ACC112 (cell line): ENCODE measurements at regions not wholly inside any gene's neighbourhood (a gene's known extent, or its start where the extent isn't known, plus 50 kb on each side); places are given as distances from the start of the nearest gene placed in this dataset.
"Not testable (repeated sequence)": the region's sequence is repeated elsewhere in the genome, so short reads cannot be mapped to it uniquely, and the experiment has no call there.

Source experiments
- H2AFZ ChIP-seq: fragments of 200-600 bp; sonication (generic); one replicate; pipeline ENCODE4 v1.6.0; 2017; ENCODE audit warnings: antibody characterized with exemption, low read length; ENCODE audit not compliant: unreplicated experiment
- H3K27ac ChIP-seq: fragments of 200-600 bp; sonication (generic); 2 replicates; pipeline ENCODE4 v1.5.1; 2014; ENCODE audit warnings: low read depth, mild to moderate bottlenecking, antibody characterized with exemption, low read length, moderate library complexity
- H3K27me3 ChIP-seq: fragments of 200-600 bp; sonication (generic); 2 replicates; pipeline ENCODE4 v1.6.1; 2014; ENCODE audit warnings: mild to moderate bottlenecking, antibody characterized with exemption, low read length, moderate library complexity, mixed read lengths; ENCODE audit not compliant: insufficient read depth
- H3K36me3 ChIP-seq: fragments of 200-600 bp; sonication (generic); 2 replicates; pipeline ENCODE4 v1.6.1; 2016; ENCODE audit warnings: mild to moderate bottlenecking, antibody characterized with exemption, low read length, moderate library complexity, mixed read lengths; ENCODE audit not compliant: insufficient read depth
- H3K4me1 ChIP-seq: fragments of 200-600 bp; sonication (generic); one replicate; pipeline ENCODE4 v1.6.1; 2016; ENCODE audit warnings: low read length, mixed read lengths; ENCODE audit not compliant: insufficient read depth, unreplicated experiment, control insufficient read depth
- H3K4me3 ChIP-seq: fragments of 200-600 bp; sonication (generic); 2 replicates; pipeline ENCODE4 v1.5.1; 2014; ENCODE audit warnings: mild to moderate bottlenecking, low read depth, low read length
- H3K79me2 ChIP-seq: fragments of 200-600 bp; sonication (generic); one replicate; pipeline ENCODE4 v1.6.0; 2016; ENCODE audit warnings: low read length; ENCODE audit not compliant: control insufficient read depth, unreplicated experiment, insufficient read depth

DNA sequence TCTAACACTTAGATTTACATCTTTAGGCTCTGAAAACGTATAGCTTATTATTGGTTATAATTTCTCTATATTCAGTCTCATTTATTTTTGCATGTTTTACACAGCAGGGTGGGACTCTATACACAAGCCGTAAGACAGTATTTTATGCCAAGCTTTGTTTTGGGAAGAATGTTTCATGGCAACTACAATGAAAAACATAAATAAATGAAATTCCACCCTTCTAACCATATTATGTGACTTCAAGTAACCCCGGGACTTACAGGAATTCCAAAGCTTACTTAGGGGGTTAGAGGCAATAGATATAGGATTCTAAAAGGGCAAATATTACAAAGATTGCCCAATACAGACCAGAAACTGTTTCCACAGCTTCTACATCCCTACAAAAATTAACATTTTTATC lies 370.9 kb downstream of the PRR32 start:
- no peak overlapping the region for H3K27ac ChIP-seq
- H2AFZ ChIP-seq, result no peak overlapping the region
- no peaks in the 10 kb centered on the region for H3K79me2 ChIP-seq
- H3K27me3 ChIP-seq, result no peaks in the 10 kb centered on the region
- H3K4me1 ChIP-seq, result no peaks in the 10 kb centered on the region
- no peak overlapping the region for H3K4me3 ChIP-seq
- no peaks in the 10 kb centered on the region for H3K36me3 ChIP-seq

DNA sequence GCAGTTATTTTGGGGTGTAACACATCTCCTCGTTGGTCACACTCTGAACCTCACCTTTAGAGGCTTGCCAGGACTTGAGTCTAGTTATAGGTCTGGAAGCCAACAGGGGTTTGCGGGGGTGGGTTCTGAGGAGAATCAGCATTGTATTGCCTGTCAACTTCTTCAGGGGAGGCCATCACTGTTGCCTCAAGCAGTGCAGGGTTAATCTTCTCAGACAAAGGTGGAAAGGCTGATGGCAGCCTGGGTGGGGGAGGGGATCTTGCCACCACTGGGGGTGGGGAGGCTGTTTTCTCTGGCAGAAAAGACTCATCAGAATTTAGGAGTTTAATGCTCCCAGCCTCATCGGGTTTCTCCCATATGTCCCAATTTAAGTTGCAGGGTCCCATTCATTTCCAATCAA lies 387.8 kb downstream of the PRR32 start:
- no peaks in the 10 kb centered on the region for H3K4me1 ChIP-seq
- H3K36me3 ChIP-seq, result no peaks in the 10 kb centered on the region
- H3K79me2 ChIP-seq, result no peaks in the 10 kb centered on the region
- H3K27ac ChIP-seq, result no peak overlapping the region
- no peaks in the 10 kb centered on the region for H3K27me3 ChIP-seq
- no peak overlapping the region for H3K4me3 ChIP-seq
- no peak overlapping the region for H2AFZ ChIP-seq

DNA sequence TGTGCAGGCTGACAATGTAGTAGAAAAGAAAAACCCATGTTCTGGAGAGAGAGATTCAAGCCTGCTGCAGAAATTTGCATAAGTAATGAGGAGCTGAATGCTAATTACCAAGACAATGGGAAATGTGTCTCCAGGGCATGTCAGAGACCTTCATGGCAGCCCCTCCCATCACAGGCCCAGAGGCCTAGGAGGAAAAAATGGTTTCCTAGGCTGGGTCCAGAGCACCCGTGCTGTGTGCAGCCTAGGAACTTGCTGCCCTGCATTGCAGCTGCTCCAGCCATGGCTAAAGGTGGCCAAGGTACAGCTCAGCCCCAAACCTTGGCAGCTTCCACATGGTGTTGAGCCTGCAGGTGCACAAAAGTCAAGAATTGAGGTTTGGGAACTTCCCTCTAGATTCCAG lies 402.3 kb downstream of the PRR32 start:
- H3K27me3 ChIP-seq, H3K36me3 ChIP-seq, H3K79me2 ChIP-seq, H3K27ac ChIP-seq, H3K4me3 ChIP-seq, H3K4me1 ChIP-seq, H2AFZ ChIP-seq: not testable (repeated sequence)

DNA sequence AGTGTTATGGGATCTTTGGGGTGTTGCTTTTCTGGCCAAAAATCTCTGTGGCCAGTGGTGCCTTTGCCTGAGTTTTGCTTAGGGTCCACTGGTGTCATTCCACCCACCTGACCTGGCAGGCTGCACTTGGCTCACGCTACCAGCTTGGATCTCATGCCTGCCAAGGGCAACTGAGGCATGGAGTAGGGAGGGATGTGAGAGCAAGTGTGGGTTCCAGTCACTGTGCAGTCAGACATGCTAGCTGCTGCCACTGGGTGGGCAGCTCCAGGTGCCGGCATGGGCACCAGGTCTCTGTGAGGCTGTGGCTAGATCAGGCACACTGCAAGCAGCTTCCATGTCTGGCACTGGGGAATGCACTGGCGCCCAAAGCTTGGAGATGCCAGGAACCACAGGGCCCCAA lies 424.1 kb downstream of the PRR32 start:
- Histone ChIP-seq H3K79me2 (no peaks in the 10 kb centered on the region), H3K4me1 (no peaks in the 10 kb centered on the region), H3K36me3 (no peaks in the 10 kb centered on the region), H3K27me3 (no peaks in the 10 kb centered on the region), H2AFZ (no peak overlapping the region), H3K4me3 (no peak overlapping the region), H3K27ac (no peak overlapping the region)

DNA sequence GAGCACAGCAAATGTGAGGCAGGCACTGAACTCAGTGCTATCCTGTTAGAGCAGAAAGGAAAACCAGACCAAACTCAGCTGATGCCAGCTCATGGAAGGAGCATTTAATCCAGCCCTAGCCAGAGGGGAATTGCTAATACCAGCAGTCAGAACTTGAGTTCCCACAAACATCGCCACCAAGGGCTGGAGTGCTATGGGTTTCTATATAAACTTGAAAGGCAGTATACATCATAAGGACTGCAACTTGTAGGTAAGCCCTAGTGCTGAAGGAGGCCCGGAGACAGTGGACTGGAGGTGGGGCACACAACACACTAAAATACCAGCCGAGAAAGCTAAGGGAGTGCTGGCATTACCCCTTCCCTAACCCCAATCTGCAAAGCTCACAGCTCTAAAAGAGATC lies 440.2 kb downstream of the PRR32 start:
- Histone ChIP-seq H3K27ac (no peak overlapping the region), H3K36me3 (no peaks in the 10 kb centered on the region)

DNA sequence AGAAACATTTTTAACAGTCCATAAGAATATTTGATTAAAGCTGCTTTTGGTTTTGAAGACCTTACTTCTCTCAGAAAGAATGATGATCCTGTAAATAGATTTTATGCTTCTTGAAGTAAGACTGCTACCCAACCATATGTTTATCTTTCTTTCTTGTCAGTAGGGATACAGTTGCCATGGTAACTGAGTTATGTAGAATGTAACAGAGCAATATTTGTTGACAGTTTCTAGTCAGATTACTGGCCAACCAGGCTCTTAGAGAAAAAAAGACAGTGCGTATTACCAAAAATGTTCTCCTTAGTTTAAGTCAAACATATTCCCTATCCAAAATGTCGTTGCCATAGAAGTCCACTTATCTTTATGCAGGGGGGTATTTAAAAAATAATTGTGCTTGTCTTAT lies 456.8 kb downstream of the PRR32 start:
- Histone ChIP-seq H2AFZ (no peak overlapping the region), H3K27ac (no peak overlapping the region), H3K4me3 (no peak overlapping the region), H3K36me3 (no peaks in the 10 kb centered on the region), H3K27me3 (no peaks in the 10 kb centered on the region), H3K4me1 (no peaks in the 10 kb centered on the region), H3K79me2 (no peaks in the 10 kb centered on the region)

More for the DNA sequence above, 440.2 kb downstream of the PRR32 start:
- H2AFZ ChIP-seq, result no peak overlapping the region
- no peaks in the 10 kb centered on the region for H3K4me1 ChIP-seq
- no peaks in the 10 kb centered on the region for H3K27me3 ChIP-seq
- H3K79me2 ChIP-seq, result no peaks in the 10 kb centered on the region
- no peak overlapping the region for H3K4me3 ChIP-seq

DNA sequence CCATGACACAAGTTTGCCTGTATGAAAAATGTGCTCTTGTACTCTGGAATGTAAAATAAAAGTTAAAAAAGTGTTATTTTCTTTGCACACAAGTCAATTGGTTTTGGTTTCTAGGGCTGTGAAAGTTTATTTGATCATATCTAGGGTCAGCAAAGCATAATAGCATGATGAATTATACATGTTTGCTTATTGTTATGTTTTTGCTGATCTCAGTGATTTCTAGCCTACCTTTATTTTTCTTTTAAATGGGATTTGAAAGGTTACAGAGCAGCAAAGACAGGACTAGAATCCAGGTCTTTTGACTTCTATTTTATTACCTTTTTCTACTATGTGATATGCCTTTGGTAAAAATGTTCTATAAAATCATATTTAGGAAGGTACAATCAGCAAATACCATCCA lies 481.0 kb downstream of the PRR32 start:
- H3K36me3 ChIP-seq, result no peaks in the 10 kb centered on the region
- no peaks in the 10 kb centered on the region for H3K4me1 ChIP-seq
- no peak overlapping the region for H3K4me3 ChIP-seq
- no peaks in the 10 kb centered on the region for H3K79me2 ChIP-seq
- H3K27me3 ChIP-seq, result no peaks in the 10 kb centered on the region
- no peak overlapping the region for H3K27ac ChIP-seq
- H2AFZ ChIP-seq, result no peak overlapping the region

DNA sequence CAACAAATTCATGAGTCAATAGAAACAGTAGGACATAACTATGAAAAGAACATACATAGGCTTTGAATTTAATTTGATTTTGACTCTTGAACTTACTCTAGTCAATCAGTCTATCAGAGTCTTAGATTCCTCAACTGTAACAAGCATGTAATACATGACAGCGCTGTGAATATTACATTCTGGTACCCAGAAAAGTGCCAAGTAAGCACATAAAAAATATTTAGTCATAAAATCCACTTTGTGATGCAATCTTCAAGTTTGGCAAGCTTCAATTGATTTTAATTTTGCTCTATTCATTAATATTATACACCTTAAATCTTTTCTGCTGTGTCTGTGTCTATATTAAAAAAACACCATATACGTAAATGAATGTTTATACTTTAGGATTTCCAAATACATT lies 483.3 kb downstream of the PRR32 start:
- H3K27me3 ChIP-seq, result no peaks in the 10 kb centered on the region
- H3K27ac ChIP-seq, result no peak overlapping the region
- no peak overlapping the region for H2AFZ ChIP-seq
- H3K4me3 ChIP-seq, result no peak overlapping the region
- H3K4me1 ChIP-seq, result no peaks in the 10 kb centered on the region
- H3K36me3 ChIP-seq, result no peaks in the 10 kb centered on the region
- no peaks in the 10 kb centered on the region for H3K79me2 ChIP-seq

DNA sequence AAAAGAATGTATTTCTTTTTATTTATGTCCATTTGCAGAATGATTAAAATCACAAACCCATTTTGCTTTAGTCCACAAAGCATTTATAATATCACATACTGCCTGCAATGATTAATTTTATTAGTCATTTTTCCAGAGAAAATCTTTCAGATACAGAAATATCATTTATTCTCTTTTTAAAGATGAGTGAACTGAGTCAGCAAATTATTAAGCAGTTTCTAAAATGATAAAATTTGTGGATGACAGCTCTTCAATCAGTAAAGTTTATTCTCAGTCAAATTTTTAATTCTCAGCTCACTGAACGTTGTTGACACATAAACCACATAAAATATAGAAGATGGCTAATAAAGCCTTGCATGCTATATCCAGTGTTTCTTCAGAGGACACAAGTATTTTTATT lies 485.5 kb downstream of the PRR32 start:
- H3K27me3 ChIP-seq, result no peaks in the 10 kb centered on the region

DNA sequence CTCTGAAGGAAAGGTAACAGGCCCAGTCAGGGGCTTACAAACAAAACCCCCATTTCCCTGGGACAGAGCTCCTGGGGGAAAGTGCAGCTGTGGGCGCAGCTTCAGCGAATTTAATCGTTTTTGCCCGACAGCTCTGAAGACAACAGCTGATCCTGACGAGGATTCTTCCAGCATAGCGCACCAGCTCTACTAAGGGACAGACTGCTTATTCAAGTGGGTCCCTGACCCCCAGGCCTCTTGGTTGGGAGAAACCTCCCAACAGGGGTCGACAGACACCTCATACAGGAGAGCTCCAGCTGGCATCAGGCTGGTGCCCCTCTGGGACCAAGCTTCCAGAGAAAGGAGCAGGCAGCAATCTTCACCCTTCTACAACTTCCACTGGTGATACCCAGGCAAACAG lies 486.7 kb downstream of the PRR32 start:
- Histone ChIP-seq H3K27me3 (no peaks in the 10 kb centered on the region), H3K4me1 (no peaks in the 10 kb centered on the region), H3K27ac (no peak overlapping the region), H3K36me3 (no peaks in the 10 kb centered on the region), H3K79me2 (no peaks in the 10 kb centered on the region), H2AFZ (no peak overlapping the region), H3K4me3 (no peak overlapping the region)

More for the DNA sequence above, 485.5 kb downstream of the PRR32 start:
- Histone ChIP-seq H2AFZ (no peak overlapping the region), H3K79me2 (no peaks in the 10 kb centered on the region), H3K36me3 (no peaks in the 10 kb centered on the region), H3K4me3 (no peak overlapping the region), H3K4me1 (no peaks in the 10 kb centered on the region), H3K27ac (no peak overlapping the region)

DNA sequence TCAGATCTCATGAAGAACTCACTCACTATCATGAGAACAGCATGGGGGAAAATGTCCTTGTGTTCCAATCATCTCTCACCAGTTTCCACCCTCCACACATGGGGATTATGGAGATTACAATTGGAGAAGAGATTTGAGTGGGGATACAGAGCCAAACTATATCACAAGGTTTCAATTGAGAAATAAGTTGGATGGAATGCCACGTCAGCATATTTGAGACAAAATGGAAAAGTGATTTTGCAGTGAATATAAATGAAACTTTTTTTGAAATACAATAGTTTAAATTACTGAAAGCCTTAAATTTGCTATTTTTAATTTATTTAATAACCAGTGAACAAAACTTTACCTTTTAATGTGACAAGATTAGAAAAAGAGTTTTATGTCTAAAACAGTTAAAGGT lies 494.1 kb downstream of the PRR32 start:
- no peak overlapping the region for H3K27ac ChIP-seq
- H3K79me2 ChIP-seq, result no peaks in the 10 kb centered on the region
- no peaks in the 10 kb centered on the region for H3K27me3 ChIP-seq
- no peaks in the 10 kb centered on the region for H3K4me1 ChIP-seq
- H2AFZ ChIP-seq, result no peak overlapping the region
- H3K36me3 ChIP-seq, result no peaks in the 10 kb centered on the region
- H3K4me3 ChIP-seq, result no peak overlapping the region

DNA sequence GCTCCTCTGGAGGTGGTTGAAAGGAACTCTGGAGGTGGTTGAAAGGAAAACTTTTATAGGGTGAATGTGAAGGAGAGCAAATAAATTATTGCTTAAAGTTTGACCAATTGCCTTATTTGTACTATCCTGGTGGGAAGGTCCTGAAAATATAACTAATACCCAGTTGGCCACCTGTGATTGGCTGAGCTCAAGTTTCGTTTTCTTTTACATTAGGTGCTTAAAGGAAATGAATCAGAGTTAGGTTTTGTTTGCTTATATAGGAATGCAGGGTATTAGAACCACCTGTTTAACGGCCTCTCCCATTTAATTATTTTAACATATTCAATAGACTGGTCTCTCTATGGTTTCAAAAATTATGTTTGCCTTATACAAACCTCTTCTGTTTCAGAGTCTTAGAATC lies 497.6 kb downstream of the PRR32 start:
- Histone ChIP-seq H3K4me3 (no peak overlapping the region), H3K36me3 (no peaks in the 10 kb centered on the region), H3K79me2 (no peaks in the 10 kb centered on the region), H2AFZ (no peak overlapping the region), H3K27ac (no peak overlapping the region), H3K27me3 (no peaks in the 10 kb centered on the region), H3K4me1 (no peaks in the 10 kb centered on the region)
